Stimulated activated CD4-positive, alpha-beta T cell treated with anti-CD3 and anti-CD28 coated beads, Interleukin-4, amount 100 ng/mL, for 24 hours (primary cell): ENCODE measurements at regions not wholly inside any gene's neighbourhood (a gene's known extent, or its start where the extent isn't known, plus 50 kb on each side); places are given as distances from the start of the nearest gene placed in this dataset.

Experiments
- DNase-seq: peaks from one replicate; pipeline ENCODE4 v3.0.0-alpha.2; 2020

GRCh38 chr10:130372222-130372621, 236.0 kb downstream of the GLRX3 start:
- no peak for DNase-seq

GRCh38 chr10:130372866-130373265, 236.7 kb downstream of the GLRX3 start:
- DNase-seq, result no peak

GRCh38 chr10:130377986-130378540, 241.9 kb downstream of the GLRX3 start:
- no peak for DNase-seq

- DNase-seq, result no peak
Observed at GRCh38 chr10:130378556-130379400, 242.6 kb downstream of the GLRX3 start.

- DNase-seq, result no peak
Observed at GRCh38 chr10:130380056-130380455, 243.9 kb downstream of the GLRX3 start.

GRCh38 chr10:130382031-130382430, 245.8 kb downstream of the GLRX3 start:
- DNase-seq, result no peak

GRCh38 chr10:130387936-130388580, 251.9 kb downstream of the GLRX3 start:
- no peak for DNase-seq

GRCh38 chr10:130388746-130389145, 252.6 kb downstream of the GLRX3 start:
- DNase-seq, result no peak

- DNase-seq, result no peak
Observed at GRCh38 chr10:130389906-130390305, 253.7 kb downstream of the GLRX3 start.

GRCh38 chr10:130392031-130392430, 255.8 kb downstream of the GLRX3 start:
- DNase-seq, result no peak

GRCh38 chr10:130393342-130393741, 257.2 kb downstream of the GLRX3 start:
- DNase-seq, result no peak

GRCh38 chr10:130394832-130395231, 258.6 kb downstream of the GLRX3 start:
- DNase-seq, result no peak

GRCh38 chr10:130395248-130395936, 259.2 kb downstream of the GLRX3 start:
- DNase-seq, result no peak

- no peak for DNase-seq
Observed at GRCh38 chr10:130396044-130396443, 259.9 kb downstream of the GLRX3 start.

GRCh38 chr10:130398090-130398994, 262.2 kb downstream of the GLRX3 start:
- DNase-seq, result no peak

GRCh38 chr10:130399425-130399950, 263.3 kb downstream of the GLRX3 start:
- DNase-seq, result no peak

GRCh38 chr10:130400890-130401289, 264.7 kb downstream of the GLRX3 start:
- DNase-seq, result no peak

GRCh38 chr10:130401860-130402765, 265.9 kb downstream of the GLRX3 start:
- no peak for DNase-seq

GRCh38 chr10:130403153-130404075, 267.2 kb downstream of the GLRX3 start:
- DNase-seq, result no peak
